H1 (cell line): ENCODE measurements at regions not wholly inside any gene's neighbourhood (a gene's known extent, or its start where the extent isn't known, plus 50 kb on each side); places are given as distances from the start of the nearest gene placed in this dataset.
A peak's percentile ranks its signal among the peaks of the same experiment; 100 is the strongest.
"Not testable (repeated sequence)": the region's sequence is repeated elsewhere in the genome, so short reads cannot be mapped to it uniquely, and the experiment has no call there.

Experiments
- CTCF ChIA-PET: fragments of 300-600 bp; sonication (Branson Sonifier 250); formaldehyde crosslinking; loops from one replicate; lab custom pipeline; 2021; ENCODE audit not compliant: partially characterized antibody; lab: Charles Lee
- POLR2A ChIA-PET: fragments of 300-600 bp; sonication (Branson Sonifier 250); formaldehyde crosslinking; loops from one replicate; lab custom pipeline; 2021; ENCODE audit warnings: inconsistent platforms; ENCODE audit not compliant: partially characterized antibody; lab: Charles Lee
- DNase-seq, 2 experiments: peaks; one replicate each; pipeline versions ENCODE4 v3.0.0 to v3.0.0-alpha.2; 2010 to 2022; ENCODE audit warnings: low spot score in 2 of 2, low read depth in 1 of 2, mixed read lengths in 1 of 2
- FAIRE-seq: peaks from 2 replicates; lab custom pipeline; 2011; peaks lifted over from hg19 to GRCh38; lab: Jason Lieb, UNC
- H2AFZ ChIP-seq: 2 replicates; pipeline ENCODE4 v1.8.1; 2012; ENCODE audit warnings: low read length, inconsistent platforms
- H2AK5ac ChIP-seq: 2 replicates; pipeline ENCODE4 v1.6.1; 2013; ENCODE audit warnings: low read depth, low read length
- H2BK120ac ChIP-seq: replicated peaks from 2 replicates; pipeline ENCODE3; 2013; ENCODE audit warnings: low read depth, low read length, inconsistent platforms
- H2BK12ac ChIP-seq: 2 replicates; pipeline ENCODE4 v1.6.1; 2013; ENCODE audit warnings: low read depth, low read length
- H2BK15ac ChIP-seq: 2 replicates; pipeline ENCODE4 v1.6.1; 2013; ENCODE audit warnings: low read length
- H2BK20ac ChIP-seq: 2 replicates; pipeline ENCODE4 v1.6.1; 2013; ENCODE audit warnings: low read length
- H2BK5ac ChIP-seq: 2 replicates; pipeline ENCODE4 v1.6.1; 2013; ENCODE audit warnings: low read depth, low read length
- H3K14ac ChIP-seq: 2 replicates; pipeline ENCODE4 v1.6.1; 2013; ENCODE audit warnings: inconsistent platforms; ENCODE audit not compliant: insufficient read length
- H3K18ac ChIP-seq: 2 replicates; pipeline ENCODE4 v1.6.1; 2013; ENCODE audit warnings: low read length; ENCODE audit errors: extremely low read depth
- H3K23ac ChIP-seq: 2 replicates; pipeline ENCODE4 v1.6.1; 2013; ENCODE audit warnings: inconsistent platforms; ENCODE audit not compliant: insufficient read length
- H3K23me2 ChIP-seq: 2 replicates; pipeline ENCODE4 v1.6.1; 2013; ENCODE audit warnings: low read depth, low read length
- H3K27ac ChIP-seq: 2 replicates; pipeline ENCODE4 v1.6.1; 2011; ENCODE audit warnings: low read depth, low read length, inconsistent platforms
- H3K27me3 ChIP-seq, 4 experiments: replicated peaks in 1 of 4; 1 replicate in 1 of 4; 2 replicates in 3 of 4; pipeline versions ENCODE4 v1.6.1 to v1.8.1; 2011 to 2013; ENCODE audit warnings: low read length in 3 of 4, mild to moderate bottlenecking in 3 of 4, inconsistent platforms in 2 of 4, mixed read lengths in 2 of 4, moderate library complexity in 1 of 4; ENCODE audit not compliant: control insufficient read depth in 3 of 4, insufficient read depth in 3 of 4; ENCODE audit errors: extremely low read depth in 1 of 4
- H3K36me3 ChIP-seq, 4 experiments: 2 replicates each; pipeline versions ENCODE4 v1.6.1 to v1.8.1; 2011 to 2013; ENCODE audit warnings: mild to moderate bottlenecking in 4 of 4, low read length in 3 of 4, moderate library complexity in 2 of 4, control low read depth in 1 of 4, inconsistent platforms in 1 of 4; ENCODE audit not compliant: insufficient read depth in 4 of 4, control insufficient read depth in 2 of 4
- H3K4ac ChIP-seq: replicated peaks from 2 replicates; pipeline ENCODE3; 2013; ENCODE audit warnings: low read length, low read depth, mixed read lengths, inconsistent platforms; ENCODE audit not compliant: insufficient read length
- H3K4me1 ChIP-seq, 4 experiments: replicated peaks in 1 of 4; 1 replicate in 1 of 4; 2 replicates in 3 of 4; pipeline versions ENCODE4 v1.6.1 to v1.8.1; 2011 to 2013; ENCODE audit warnings: low read length in 3 of 4, inconsistent platforms in 2 of 4, mixed read lengths in 1 of 4; ENCODE audit not compliant: insufficient read depth in 4 of 4, control insufficient read depth in 3 of 4
- H3K4me2 ChIP-seq, 2 experiments: 2 replicates each; pipeline versions ENCODE4 v1.6.1 to v1.8.1; 2011 to 2013; ENCODE audit warnings: low read depth in 2 of 2, low read length in 2 of 2, control low read depth in 1 of 2, inconsistent platforms in 1 of 2, mild to moderate bottlenecking in 1 of 2; ENCODE audit not compliant: insufficient read depth in 1 of 2
- H3K4me3 ChIP-seq, 4 experiments: fragments of 200-600, 300-600 bp in 1 of 4; sonication (generic), shearing (Covaris generic), sonication (Bioruptor Twin) in 1 of 4; 2 replicates each; pipeline versions ENCODE4 v1.5.1 to v1.8.1; 2011 to 2016; ENCODE audit warnings: low read length in 4 of 4, low read depth in 3 of 4, control low read depth in 2 of 4, inconsistent platforms in 2 of 4, mild to moderate bottlenecking in 2 of 4, mixed read lengths in 1 of 4, moderate library complexity in 1 of 4; ENCODE audit not compliant: insufficient read depth in 2 of 4; ENCODE audit errors: extremely low read depth in 1 of 4
- H3K56ac ChIP-seq: replicated peaks from 2 replicates; pipeline ENCODE3; 2013; ENCODE audit warnings: low read depth, mild to moderate bottlenecking, mixed read lengths, low read length, inconsistent platforms; ENCODE audit not compliant: insufficient read length
- H3K79me1 ChIP-seq: 2 replicates; pipeline ENCODE4 v1.6.1; 2013; ENCODE audit warnings: low read depth, low read length, control low read depth
- H3K79me2 ChIP-seq, 2 experiments: 2 replicates each; pipeline versions ENCODE4 v1.6.1 to v1.8.1; 2012 to 2013; ENCODE audit warnings: low read length in 2 of 2, mild to moderate bottlenecking in 2 of 2, inconsistent platforms in 1 of 2; ENCODE audit not compliant: insufficient read depth in 2 of 2, control insufficient read depth in 1 of 2
- H3K9ac ChIP-seq, 4 experiments: replicated peaks in 1 of 4; 1 replicate in 1 of 4; 2 replicates in 3 of 4; pipeline versions ENCODE4 v1.6.1 to v1.8.1; 2011 to 2013; ENCODE audit warnings: low read depth in 3 of 4, low read length in 3 of 4, control low read depth in 2 of 4, mild to moderate bottlenecking in 2 of 4, moderate library complexity in 2 of 4, inconsistent platforms in 1 of 4; ENCODE audit errors: extremely low read depth in 1 of 4
- H3K9me3 ChIP-seq, 2 experiments: 2 replicates each; pipeline versions ENCODE4 v1.6.1 to v1.8.1; 2012 to 2013; ENCODE audit warnings: mild to moderate bottlenecking in 2 of 2, moderate library complexity in 2 of 2, control low read depth in 1 of 2, inconsistent platforms in 1 of 2, low read depth in 1 of 2, low read length in 1 of 2, mixed read lengths in 1 of 2; ENCODE audit not compliant: insufficient read depth in 2 of 2
- H4K20me1 ChIP-seq, 2 experiments: replicated peaks in 1 of 2; 2 replicates each; pipeline versions ENCODE3 to v1.8.1; 2011 to 2013; ENCODE audit warnings: inconsistent platforms in 2 of 2, low read length in 2 of 2, mild to moderate bottlenecking in 1 of 2; ENCODE audit not compliant: insufficient read depth in 2 of 2, control insufficient read depth in 1 of 2
- H4K5ac ChIP-seq: 2 replicates; pipeline ENCODE4 v1.6.1; 2013; ENCODE audit warnings: low read length, low read depth, mixed read lengths, inconsistent platforms; ENCODE audit not compliant: insufficient read length
- H4K8ac ChIP-seq: 2 replicates; pipeline ENCODE4 v1.8.0; 2013; ENCODE audit warnings: mild to moderate bottlenecking, moderate library complexity, low read length, inconsistent platforms; ENCODE audit not compliant: insufficient read depth; ENCODE audit errors: extremely low read depth
- H4K91ac ChIP-seq: replicated peaks from 2 replicates; pipeline ENCODE3; 2013; ENCODE audit warnings: low read length, mixed read lengths, inconsistent platforms; ENCODE audit not compliant: insufficient read length
- WGBS, 2 experiments: shearing (Covaris generic) in 1 of 2; methylation state at CpG; one replicate each; pipeline versions ENCODE4 v1.1.6 to v1.1.7; 2013 to 2015; ENCODE audit warnings: low lambda C conversion rate in 2 of 2, mixed read lengths in 2 of 2, inconsistent platforms in 1 of 2, low coverage in 1 of 2, missing lambda C conversion rate in 1 of 2; ENCODE audit not compliant: insufficient replicate concordance in 2 of 2, insufficient coverage in 1 of 2, insufficient read length in 1 of 2; ENCODE audit errors: extremely low coverage in 1 of 2, missing lambda C conversion rate in 1 of 2; 5-methylcytosine and 5-hydroxymethylcytosine counted together

DNA sequence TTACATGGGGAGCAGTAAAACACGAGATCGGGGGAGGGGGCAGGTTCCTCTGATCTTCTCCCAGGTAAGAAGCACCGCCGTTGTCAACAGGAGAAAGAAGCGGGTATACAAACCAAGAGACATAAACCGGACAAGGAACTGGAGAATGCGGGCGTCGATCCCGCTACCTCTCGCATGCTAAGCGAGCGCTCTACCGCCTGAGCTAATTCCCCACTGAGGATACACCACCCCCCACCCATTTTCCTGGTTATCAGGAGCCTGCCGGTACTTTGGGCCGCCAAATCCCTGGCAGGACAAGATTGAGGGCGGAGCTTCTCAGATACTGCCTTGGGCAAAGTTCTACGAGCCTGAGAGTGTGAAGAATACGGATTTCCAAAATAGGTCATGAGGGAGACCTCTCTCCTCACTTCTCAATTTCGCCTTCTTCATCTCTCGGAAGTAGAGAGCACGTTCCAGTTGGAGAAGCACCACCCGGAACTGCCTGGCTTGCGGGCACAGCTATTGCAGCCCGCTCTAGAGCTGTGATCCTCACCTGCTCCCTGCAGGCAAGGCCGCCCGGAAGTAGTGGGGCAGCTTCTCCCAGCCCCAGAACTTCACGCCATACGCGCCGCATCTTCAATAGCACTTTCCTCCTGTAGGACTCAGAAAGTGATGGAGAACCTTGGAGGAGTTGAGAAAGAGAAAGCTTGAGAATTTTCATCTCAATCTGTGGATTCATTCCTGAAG is 111.6 kb upstream of the ZNF322 start:
- H3K18ac ChIP-seq, H4K91ac ChIP-seq, H3K4me2 ChIP-seq, H4K8ac ChIP-seq, H3K79me2 ChIP-seq, H3K27ac ChIP-seq, H2AFZ ChIP-seq, H3K23me2 ChIP-seq, H2BK12ac ChIP-seq, H3K79me1 ChIP-seq, DNase-seq, H2BK20ac ChIP-seq, H3K9ac ChIP-seq, H3K36me3 ChIP-seq, H3K4me3 ChIP-seq, H2BK120ac ChIP-seq, H3K4ac ChIP-seq, H3K23ac ChIP-seq, CTCF ChIA-PET, H3K4me1 ChIP-seq, H3K56ac ChIP-seq, H3K27me3 ChIP-seq, H3K14ac ChIP-seq, H2BK5ac ChIP-seq, H2BK15ac ChIP-seq, H3K9me3 ChIP-seq, H4K20me1 ChIP-seq, H4K5ac ChIP-seq, POLR2A ChIA-PET, H2AK5ac ChIP-seq: not testable (repeated sequence)
- FAIRE-seq: peak; percentile 90
- no CpG with 5 or more reads among the region's 31 CpGs for WGBS, 2 experiments

DNA sequence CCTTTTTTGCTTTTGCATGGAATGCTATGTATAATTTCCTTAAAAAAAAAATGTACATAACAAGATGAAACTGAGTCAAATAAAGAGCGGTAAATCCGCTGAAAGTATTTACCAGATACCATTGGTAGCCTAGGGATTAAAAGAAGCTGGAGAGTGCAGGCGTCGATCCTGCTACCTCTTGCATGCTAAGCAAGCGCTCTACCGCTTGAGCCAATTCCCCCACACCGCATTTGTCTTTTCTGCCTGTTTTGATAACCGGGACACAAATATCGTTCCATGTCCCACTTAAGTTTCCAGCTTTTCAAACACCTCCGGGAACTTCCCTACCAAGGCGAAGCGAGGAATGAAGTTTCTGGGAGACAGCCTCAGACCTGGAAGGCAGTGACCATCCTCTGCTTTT is 113.9 kb upstream of the ZNF322 start:
- H2BK15ac ChIP-seq, H3K23me2 ChIP-seq, H3K9me3 ChIP-seq, H3K4me2 ChIP-seq, H2BK5ac ChIP-seq, H2AK5ac ChIP-seq, H3K9ac ChIP-seq, H4K20me1 ChIP-seq, H3K56ac ChIP-seq, H2BK12ac ChIP-seq, H4K91ac ChIP-seq, H3K27ac ChIP-seq, H3K14ac ChIP-seq, H3K79me2 ChIP-seq, H3K4ac ChIP-seq, H4K8ac ChIP-seq, CTCF ChIA-PET, H2AFZ ChIP-seq, H2BK120ac ChIP-seq, H3K4me3 ChIP-seq, H3K79me1 ChIP-seq, H3K4me1 ChIP-seq, H2BK20ac ChIP-seq, H3K36me3 ChIP-seq, H3K18ac ChIP-seq, POLR2A ChIA-PET, H4K5ac ChIP-seq, H3K27me3 ChIP-seq, H3K23ac ChIP-seq, DNase-seq: not testable (repeated sequence)
- no CpG with 5 or more reads among the region's 12 CpGs for WGBS, 2 experiments
- FAIRE-seq: peak; percentile 32
